IMR-90 (cell line): ENCODE measurements at regions not wholly inside any gene's neighbourhood (a gene's known extent, or its start where the extent isn't known, plus 50 kb on each side); places are given as distances from the start of the nearest gene placed in this dataset.

Experiments
- ATAC-seq: fragments of 200-7000 bp; cut with Tn5 transposase; 2 replicates; pipeline ENCODE4 v1.9.1; 2020; ENCODE audit warnings: low read depth, mild to moderate bottlenecking, moderate library complexity
- BruUV-seq: library from RNA; stranded (reverse); fragments of 400-500 nt; replicated peaks from 2 replicates; lab custom pipeline; 2021; lab: Mats Ljungman, UMichigan
- CTCF ChIA-PET: fragments of 300-600 bp; formaldehyde crosslinking; extraction: SDS; loops from one replicate; lab custom pipeline; 2021; ENCODE audit warnings: antibody characterized with exemption; lab: Yijun Ruan, JAX
- POLR2A ChIA-PET: fragments of 300-600 bp; sonication (Branson Sonifier 250); formaldehyde crosslinking; loops from one replicate; lab custom pipeline; 2022; ENCODE audit warnings: antibody characterized with exemption; ENCODE audit not compliant: unreplicated experiment; lab: Charles Lee
- DNase-seq: peaks from one replicate; pipeline ENCODE4 v3.0.0; 2013
- H2AFZ ChIP-seq: replicated peaks from 2 replicates; pipeline ENCODE3; 2013; ENCODE audit warnings: low read length, mild to moderate bottlenecking; ENCODE audit not compliant: poor library complexity
- H2AK5ac ChIP-seq: 2 replicates; pipeline ENCODE4 v1.6.1; 2013; ENCODE audit warnings: low read depth, low read length, inconsistent platforms
- H2AK9ac ChIP-seq: replicated peaks from 2 replicates; pipeline ENCODE3; 2013; ENCODE audit warnings: mild to moderate bottlenecking, low read depth, low read length, moderate library complexity; ENCODE audit not compliant: poor library complexity
- H2BK120ac ChIP-seq: 2 replicates; pipeline ENCODE4 v1.6.1; 2013; ENCODE audit warnings: low read depth, low read length, inconsistent platforms
- H2BK15ac ChIP-seq: 3 replicates; pipeline ENCODE4 v1.6.1; 2013; ENCODE audit warnings: low read depth, low read length, inconsistent platforms
- H2BK20ac ChIP-seq: 2 replicates; pipeline ENCODE4 v1.6.1; 2013; ENCODE audit warnings: low read depth, mild to moderate bottlenecking, inconsistent platforms, low read length, moderate library complexity
- H2BK5ac ChIP-seq: 2 replicates; pipeline ENCODE4 v1.6.1; 2013; ENCODE audit warnings: mild to moderate bottlenecking, low read depth, low read length, inconsistent platforms; ENCODE audit not compliant: poor library complexity, severe bottlenecking
- H3K14ac ChIP-seq: replicated peaks from 2 replicates; pipeline ENCODE4 v1.6.1; 2013; ENCODE audit warnings: low read depth, low read length, inconsistent platforms
- H3K18ac ChIP-seq: 2 replicates; pipeline ENCODE4 v1.6.1; 2013; ENCODE audit warnings: low read depth, low read length, control low read depth
- H3K23ac ChIP-seq: 2 replicates; pipeline ENCODE4 v1.6.1; 2013; ENCODE audit warnings: low read depth, low read length, inconsistent platforms
- H3K27ac ChIP-seq: 2 replicates; pipeline ENCODE4 v1.5.1; 2013; ENCODE audit warnings: mild to moderate bottlenecking, control low read depth, low read length; ENCODE audit not compliant: insufficient read depth
- H3K27me3 ChIP-seq: 2 replicates; pipeline ENCODE4 v1.6.1; 2013; ENCODE audit warnings: low read length; ENCODE audit not compliant: control insufficient read depth, insufficient read depth
- H3K36me3 ChIP-seq: 2 replicates; pipeline ENCODE4 v1.6.1; 2013; ENCODE audit warnings: low read length, mixed read lengths; ENCODE audit not compliant: control insufficient read depth, insufficient read depth
- H3K4ac ChIP-seq: 2 replicates; pipeline ENCODE4 v1.6.1; 2013; ENCODE audit warnings: low read depth, low read length, inconsistent platforms
- H3K4me1 ChIP-seq: 2 replicates; pipeline ENCODE4 v1.6.1; 2013; ENCODE audit warnings: low read length, mixed read lengths; ENCODE audit not compliant: control insufficient read depth, insufficient read depth
- H3K4me2 ChIP-seq: 2 replicates; pipeline ENCODE4 v1.6.1; 2013; ENCODE audit warnings: low read depth, mild to moderate bottlenecking, control low read depth, low read length, moderate library complexity
- H3K4me3 ChIP-seq: 2 replicates; pipeline ENCODE4 v1.5.1; 2013; ENCODE audit warnings: low read depth, mild to moderate bottlenecking, control low read depth, low read length, moderate library complexity; ENCODE audit not compliant: insufficient read depth
- H3K56ac ChIP-seq: 2 replicates; pipeline ENCODE4 v1.6.1; 2013; ENCODE audit warnings: low read length, inconsistent platforms; ENCODE audit not compliant: insufficient read depth; ENCODE audit errors: extremely low read depth
- H3K79me1 ChIP-seq, 2 experiments: 2 replicates each; pipeline ENCODE4 v1.6.1; 2013; ENCODE audit warnings: low read length in 2 of 2, inconsistent platforms in 1 of 2, low read depth in 1 of 2
- H3K9ac ChIP-seq: 2 replicates; pipeline ENCODE4 v1.6.1; 2013; ENCODE audit warnings: low read depth, low read length, control low read depth
- H3K9me1 ChIP-seq: 2 replicates; pipeline ENCODE4 v1.6.1; 2013; ENCODE audit warnings: low read length, inconsistent platforms; ENCODE audit not compliant: insufficient read depth
- H3K9me3 ChIP-seq: 2 replicates; pipeline ENCODE4 v1.6.1; 2013; ENCODE audit warnings: low read length; ENCODE audit not compliant: control insufficient read depth, insufficient read depth
- H4K20me1 ChIP-seq: 2 replicates; pipeline ENCODE4 v1.6.1; 2013; ENCODE audit warnings: low read length, inconsistent platforms; ENCODE audit not compliant: insufficient read depth
- H4K5ac ChIP-seq: 2 replicates; pipeline ENCODE4 v1.6.1; 2013; ENCODE audit warnings: mild to moderate bottlenecking, low read depth, low read length, control low read depth
- H4K8ac ChIP-seq, 2 experiments: 2 replicates each; pipeline ENCODE4 v1.6.1; 2013; ENCODE audit warnings: low read depth in 2 of 2, low read length in 2 of 2, control low read depth in 1 of 2, inconsistent platforms in 1 of 2
- H4K91ac ChIP-seq: 2 replicates; pipeline ENCODE4 v1.6.1; 2013; ENCODE audit warnings: low read depth, low read length, inconsistent platforms; ENCODE audit not compliant: insufficient read depth
- FOS ChIP-seq: fragments of 150-350 bp; IDR thresholded peaks from 2 replicates; pipeline ENCODE4 v1.6.1; 2016; ENCODE audit warnings: low read depth, low read length
- MAFK ChIP-seq: IDR thresholded peaks from 2 replicates; pipeline ENCODE4 v1.6.1; 2012; ENCODE audit warnings: low read depth, low read length, improper control_type of control experiment
- WGBS, 2 experiments: methylation state at CpG; one replicate each; pipeline versions ENCODE4 v1.1.5 to v1.1.7; 2013; ENCODE audit warnings: missing lambda C conversion rate in 2 of 2; ENCODE audit not compliant: insufficient read length in 1 of 2; ENCODE audit errors: extremely low coverage in 2 of 2; 5-methylcytosine and 5-hydroxymethylcytosine counted together
- dilution Hi-C: fragments of 300-500 bp; cut with HindIII; formaldehyde crosslinking; loops from one replicate; pipeline ENCODE4 v1.14.3; 2018; ENCODE audit warnings: low sequenced_read_pairs; ENCODE audit not compliant: unreplicated experiment
- in situ Hi-C: fragments of 300-500 bp; cut with MboI; formaldehyde crosslinking; loops from 3 replicates; pipeline ENCODE4 v1.14.3; 2019; ENCODE audit warnings: low sequenced_read_pairs, inconsistent platforms, mixed read lengths
- intact Hi-C: fragments of 100-400 bp; cut with micrococcal nuclease; formaldehyde crosslinking; loops from 2 replicates; pipeline ENCODE4 v1.10.0; 2022

DNA sequence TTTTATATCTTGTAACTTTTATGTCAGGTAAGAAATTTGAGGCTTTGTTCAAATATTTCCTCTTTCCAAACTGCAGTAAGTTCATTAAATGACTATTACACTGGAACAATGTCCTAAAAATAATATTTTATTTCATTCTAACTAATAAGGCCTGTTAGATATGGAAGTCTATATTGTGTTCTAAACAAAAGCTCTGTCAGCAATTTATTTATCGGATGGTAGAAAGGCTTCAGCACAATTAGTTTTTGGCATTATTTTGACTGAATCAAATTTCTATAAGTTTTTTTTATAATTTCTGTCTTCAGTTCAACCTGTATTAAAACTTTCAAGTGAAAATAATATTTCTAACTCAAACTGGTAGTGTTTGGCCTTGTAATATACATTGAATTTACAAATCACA is 992.1 kb downstream of the EPHA3 start:
- POLR2A ChIA-PET = no interaction called here
- CTCF ChIA-PET = no interaction called here

More for the DNA sequence above, 992.1 kb downstream of the EPHA3 start:
- Histone ChIP-seq H3K14ac (no peak overlapping the region), H4K91ac (no peak overlapping the region), H3K9me3 (no peaks in the 10 kb centered on the region), H3K4me2 (no peak overlapping the region), H2AK5ac (no peak overlapping the region), H4K8ac (no peak overlapping the region), H3K4me1 (no peaks in the 10 kb centered on the region), H3K27ac (no peak overlapping the region), H2BK20ac (no peak overlapping the region), H2BK15ac (no peak overlapping the region), H2BK120ac (no peak overlapping the region), H3K4me3 (no peak overlapping the region), H2AK9ac (no peak overlapping the region), H3K9ac (no peak overlapping the region), H2AFZ (no peak overlapping the region), H3K27me3 (no peaks in the 10 kb centered on the region), H3K9me1 (no peaks in the 10 kb centered on the region), H3K79me1 (no peaks in the 10 kb centered on the region), H2BK5ac (no peak overlapping the region), H3K56ac (no peak overlapping the region), H4K20me1 (no peaks in the 10 kb centered on the region), H3K23ac (no peak overlapping the region), H3K36me3 (no peaks in the 10 kb centered on the region), H3K18ac (no peak overlapping the region), H4K5ac (no peak overlapping the region), H3K4ac (no peak overlapping the region)
- no peak for ATAC-seq
- DNase-seq = no peak
- dilution Hi-C loops = no loop called here
- WGBS, 2 experiments = no CpG with 5 or more reads among the region's 1 CpG
- TF ChIP-seq FOS (no peak), MAFK (peak; percentile 71)
- no TSS peak for BruUV-seq
- intact Hi-C loops = loop anchor here (10.0 kb wide), 1 partner anchor 805 kb away; no protein-coding TSS in a partner anchor
- in situ Hi-C loops = loop anchor here (10.0 to 25.0 kb wide), 2 partner anchors 88 to 1895 kb away; no protein-coding TSS in a partner anchor
